Endothelial cell of umbilical vein (primary cell): ENCODE measurements at regions not wholly inside any gene's neighbourhood (a gene's known extent, or its start where the extent isn't known, plus 50 kb on each side); places are given as distances from the start of the nearest gene placed in this dataset.

ENCODE experiments used
- CTCF ChIP-seq, 2 donors: IDR thresholded peaks; 1 replicate in 1 of 2; 2 replicates in 1 of 2; pipeline ENCODE4 v1.5.1; 2011; ENCODE audit warnings: low read length in 2 of 2, mild to moderate bottlenecking in 2 of 2, moderate library complexity in 2 of 2, control low read depth in 1 of 2, inconsistent platforms in 1 of 2, low read depth in 1 of 2; ENCODE audit not compliant: insufficient read depth in 1 of 2; ENCODE audit errors: extremely low read depth in 1 of 2
- EZH2 ChIP-seq: IDR thresholded peaks from 2 replicates; pipeline ENCODE4 v1.6.1; 2012; ENCODE audit warnings: borderline replicate concordance, low read depth, mild to moderate bottlenecking, moderate library complexity, low read length, inconsistent platforms; ENCODE audit not compliant: severe bottlenecking
- FOS ChIP-seq: IDR thresholded peaks from 2 replicates; pipeline ENCODE4 v1.6.1; 2011; ENCODE audit warnings: mild to moderate bottlenecking, low read length, moderate library complexity, borderline replicate concordance; ENCODE audit not compliant: insufficient read depth
- GATA2 ChIP-seq: IDR thresholded peaks from 2 replicates; pipeline ENCODE4 v1.7.0; 2011; ENCODE audit warnings: low read depth, mild to moderate bottlenecking, moderate library complexity, mixed read lengths, low read length; ENCODE audit not compliant: insufficient read length, insufficient read depth
- POLR2A ChIP-seq: IDR thresholded peaks from 2 replicates; pipeline ENCODE4 v1.6.1; 2012; ENCODE audit warnings: low read depth, mild to moderate bottlenecking, control low read depth, low read length

- TF ChIP-seq CTCF (IDR thresholded peaks at IDR 0.05; ENCODE audit: extremely low read depth in 1 of 2, insufficient read depth in 1 of 2, low read depth in 1 of 2, low read length in 2 of 2) (no peak), POLR2A (no peak), EZH2 (no peak), FOS (no peak), GATA2 (no peak)
Observed at GRCh38 chr2:147774805-147775204, 70.0 kb upstream of the ACVR2A start.
